ENCODE measurements at regions not wholly inside any gene's neighbourhood (a gene's known extent, or its start where the extent isn't known, plus 50 kb on each side); places are given as distances from the start of the nearest gene placed in this dataset.

DNA sequence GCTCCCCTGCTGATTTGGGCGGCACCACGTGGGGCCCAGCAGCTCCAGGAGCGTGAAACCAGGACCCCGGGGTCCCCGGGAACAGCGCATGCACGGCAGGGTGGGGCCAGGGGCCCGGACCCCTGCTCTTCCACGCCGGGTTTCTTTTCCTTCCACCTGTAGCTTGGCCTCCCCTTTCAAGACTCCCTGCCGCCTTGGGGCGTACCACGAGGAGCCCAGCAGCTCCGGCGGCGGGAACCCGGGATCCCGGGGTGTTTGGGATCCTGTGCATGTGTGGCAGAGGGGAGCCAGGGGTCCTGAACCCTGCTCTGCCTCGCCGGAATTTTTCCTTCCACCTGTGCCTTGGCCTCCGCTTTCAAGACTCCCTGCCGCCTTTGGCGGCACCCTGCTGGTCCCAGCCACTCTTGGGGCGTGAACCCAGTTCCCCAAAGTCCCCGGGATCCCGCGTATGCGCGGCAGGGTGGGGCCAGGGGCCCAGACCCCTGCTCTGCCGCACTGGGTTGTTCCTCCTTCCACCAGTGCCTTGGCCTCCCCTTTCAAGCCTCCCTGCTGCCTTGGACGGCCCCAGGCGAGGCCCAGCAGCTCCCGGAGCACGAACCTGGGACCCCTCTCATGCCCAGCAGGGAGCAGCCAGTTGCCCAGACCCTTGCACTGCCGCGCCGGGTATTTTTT, 322.7 kb downstream of the ALG10 start:
- TF ChIP-seq, protein P1, sequence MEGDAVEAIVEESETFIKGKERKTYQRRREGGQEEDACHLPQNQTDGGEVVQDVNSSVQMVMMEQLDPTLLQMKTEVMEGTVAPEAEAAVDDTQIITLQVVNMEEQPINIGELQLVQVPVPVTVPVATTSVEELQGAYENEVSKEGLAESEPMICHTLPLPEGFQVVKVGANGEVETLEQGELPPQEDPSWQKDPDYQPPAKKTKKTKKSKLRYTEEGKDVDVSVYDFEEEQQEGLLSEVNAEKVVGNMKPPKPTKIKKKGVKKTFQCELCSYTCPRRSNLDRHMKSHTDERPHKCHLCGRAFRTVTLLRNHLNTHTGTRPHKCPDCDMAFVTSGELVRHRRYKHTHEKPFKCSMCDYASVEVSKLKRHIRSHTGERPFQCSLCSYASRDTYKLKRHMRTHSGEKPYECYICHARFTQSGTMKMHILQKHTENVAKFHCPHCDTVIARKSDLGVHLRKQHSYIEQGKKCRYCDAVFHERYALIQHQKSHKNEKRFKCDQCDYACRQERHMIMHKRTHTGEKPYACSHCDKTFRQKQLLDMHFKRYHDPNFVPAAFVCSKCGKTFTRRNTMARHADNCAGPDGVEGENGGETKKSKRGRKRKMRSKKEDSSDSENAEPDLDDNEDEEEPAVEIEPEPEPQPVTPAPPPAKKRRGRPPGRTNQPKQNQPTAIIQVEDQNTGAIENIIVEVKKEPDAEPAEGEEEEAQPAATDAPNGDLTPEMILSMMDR (IDR thresholded peaks at IDR 0.05), result no peak
- no peak for TF ChIP-seq POLR2A (IDR thresholded peaks at IDR 0.05)
